HepG2 (cell line): ENCODE measurements at regions not wholly inside any gene's neighbourhood (a gene's known extent, or its start where the extent isn't known, plus 50 kb on each side); places are given as distances from the start of the nearest gene placed in this dataset.
A peak's percentile ranks its signal among the peaks of the same experiment; 100 is the strongest.

Source experiments
- CENPX ChIP-seq: sonication (generic); formaldehyde crosslinking; IDR thresholded peaks from 2 replicates; pipeline ENCODE4 v1.9.0; 2021; ENCODE audit warnings: mild to moderate bottlenecking, missing genetic modification reagents, moderate library complexity
- PHF5A ChIP-seq: IDR thresholded peaks from one replicate; pipeline ENCODE4 v1.6.1; 2018; ENCODE audit warnings: low read depth, missing genetic modification reagents; ENCODE audit not compliant: unreplicated experiment
- SALL2 ChIP-seq: sonication (generic); formaldehyde crosslinking; IDR thresholded peaks from 2 replicates; pipeline ENCODE4 v1.8.1; 2023; ENCODE audit warnings: mild to moderate bottlenecking, missing genetic modification reagents, inconsistent platforms
- SMAD1 ChIP-seq: sonication (generic); formaldehyde crosslinking; IDR thresholded peaks from 2 replicates; pipeline ENCODE4 v1.4.0; 2020; ENCODE audit warnings: missing genetic modification reagents, low read depth, mild to moderate bottlenecking, borderline replicate concordance
- STAG1 ChIP-seq: sonication (generic); formaldehyde crosslinking; IDR thresholded peaks from 2 replicates; pipeline ENCODE4 v1.4.0; 2020; ENCODE audit warnings: missing genetic modification reagents
- ZNF274 ChIP-seq: sonication (generic); formaldehyde crosslinking; IDR thresholded peaks from 2 replicates; pipeline ENCODE4 v1.5.1; 2020; ENCODE audit warnings: mild to moderate bottlenecking, missing genetic modification reagents
- ZNF337 ChIP-seq: sonication (generic); formaldehyde crosslinking; IDR thresholded peaks from 2 replicates; pipeline ENCODE4 v1.5.1; 2020; ENCODE audit warnings: missing genetic modification reagents, low read depth, mild to moderate bottlenecking, borderline replicate concordance
- ZNF556 ChIP-seq: sonication (generic); formaldehyde crosslinking; IDR thresholded peaks from 2 replicates; pipeline ENCODE4 v1.4.0; 2020; ENCODE audit warnings: mild to moderate bottlenecking, missing genetic modification reagents, borderline replicate concordance
- ZNF7 ChIP-seq: IDR thresholded peaks from 2 replicates; pipeline ENCODE4 v1.6.1; 2016; ENCODE audit warnings: missing biosample characterization, missing genetic modification reagents
- ZNF782 ChIP-seq: sonication (generic); formaldehyde crosslinking; IDR thresholded peaks from 2 replicates; pipeline ENCODE4 v1.4.0; 2020; ENCODE audit warnings: missing genetic modification reagents, mild to moderate bottlenecking, borderline replicate concordance
- TF ChIP-seq, protein P1 (sequence below): sonication (generic); formaldehyde crosslinking; IDR thresholded peaks from 2 replicates; pipeline ENCODE4 v1.4.0; 2020; ENCODE audit warnings: missing genetic modification reagents
- TF ChIP-seq, protein P2 (sequence below): sonication (generic); formaldehyde crosslinking; IDR thresholded peaks from 2 replicates; pipeline ENCODE4 v1.5.0; 2020; ENCODE audit warnings: mild to moderate bottlenecking, missing genetic modification reagents, borderline replicate concordance
- TF ChIP-seq, protein P3 (sequence below), 2 experiments: fragments of 450-650 bp in 1 of 2; sonication (generic) in 1 of 2; formaldehyde crosslinking in 1 of 2; IDR thresholded peaks; 2 replicates each; pipeline versions ENCODE4 v1.6.1 to v1.8.0; 2016 to 2022; ENCODE audit warnings: antibody characterized with exemption in 1 of 2, mild to moderate bottlenecking in 1 of 2, missing genetic modification reagents in 1 of 2

DNA sequence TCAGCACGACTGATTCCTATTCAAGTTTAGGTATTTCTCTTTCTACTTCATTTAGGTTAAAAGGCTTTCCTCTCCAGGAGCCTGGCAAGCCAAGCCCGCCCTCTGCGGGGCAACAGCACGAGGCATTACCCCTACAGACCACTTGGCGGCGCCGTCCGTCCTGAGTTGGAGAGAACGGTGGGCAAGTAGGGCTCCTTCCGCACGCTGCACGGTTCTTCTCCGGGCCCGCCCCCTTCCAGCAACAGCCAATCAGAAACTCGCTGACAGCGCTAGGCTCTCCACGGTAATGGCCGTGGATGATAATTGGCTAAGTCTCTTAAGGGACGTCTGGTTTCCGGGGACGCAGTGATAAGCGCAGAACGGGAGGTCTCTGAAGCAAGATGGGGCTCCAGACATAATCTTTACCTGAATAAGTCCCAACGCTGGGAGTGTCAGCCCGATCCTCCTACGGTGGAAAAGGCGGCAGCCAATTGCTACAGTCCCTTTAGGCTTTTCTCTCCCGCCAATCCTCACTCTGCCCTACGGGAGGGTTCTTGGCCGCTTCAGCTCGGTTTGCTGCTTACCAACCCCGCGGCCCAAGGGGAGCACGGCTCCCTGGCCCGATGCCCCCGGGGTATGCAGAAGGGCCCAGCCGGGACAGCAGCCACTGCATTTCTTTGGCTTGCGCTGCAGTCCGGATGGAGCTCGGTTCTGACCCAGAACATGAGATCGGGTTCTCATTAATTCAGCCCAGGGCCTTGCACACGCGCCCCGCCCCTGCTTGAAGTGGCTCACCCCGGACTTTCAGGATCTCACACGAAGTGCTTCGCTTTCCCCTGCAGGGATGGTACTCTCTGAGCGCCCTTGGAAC is 206.9 kb upstream of the PKDCC start (continued):
- TF ChIP-seq, protein P1, sequence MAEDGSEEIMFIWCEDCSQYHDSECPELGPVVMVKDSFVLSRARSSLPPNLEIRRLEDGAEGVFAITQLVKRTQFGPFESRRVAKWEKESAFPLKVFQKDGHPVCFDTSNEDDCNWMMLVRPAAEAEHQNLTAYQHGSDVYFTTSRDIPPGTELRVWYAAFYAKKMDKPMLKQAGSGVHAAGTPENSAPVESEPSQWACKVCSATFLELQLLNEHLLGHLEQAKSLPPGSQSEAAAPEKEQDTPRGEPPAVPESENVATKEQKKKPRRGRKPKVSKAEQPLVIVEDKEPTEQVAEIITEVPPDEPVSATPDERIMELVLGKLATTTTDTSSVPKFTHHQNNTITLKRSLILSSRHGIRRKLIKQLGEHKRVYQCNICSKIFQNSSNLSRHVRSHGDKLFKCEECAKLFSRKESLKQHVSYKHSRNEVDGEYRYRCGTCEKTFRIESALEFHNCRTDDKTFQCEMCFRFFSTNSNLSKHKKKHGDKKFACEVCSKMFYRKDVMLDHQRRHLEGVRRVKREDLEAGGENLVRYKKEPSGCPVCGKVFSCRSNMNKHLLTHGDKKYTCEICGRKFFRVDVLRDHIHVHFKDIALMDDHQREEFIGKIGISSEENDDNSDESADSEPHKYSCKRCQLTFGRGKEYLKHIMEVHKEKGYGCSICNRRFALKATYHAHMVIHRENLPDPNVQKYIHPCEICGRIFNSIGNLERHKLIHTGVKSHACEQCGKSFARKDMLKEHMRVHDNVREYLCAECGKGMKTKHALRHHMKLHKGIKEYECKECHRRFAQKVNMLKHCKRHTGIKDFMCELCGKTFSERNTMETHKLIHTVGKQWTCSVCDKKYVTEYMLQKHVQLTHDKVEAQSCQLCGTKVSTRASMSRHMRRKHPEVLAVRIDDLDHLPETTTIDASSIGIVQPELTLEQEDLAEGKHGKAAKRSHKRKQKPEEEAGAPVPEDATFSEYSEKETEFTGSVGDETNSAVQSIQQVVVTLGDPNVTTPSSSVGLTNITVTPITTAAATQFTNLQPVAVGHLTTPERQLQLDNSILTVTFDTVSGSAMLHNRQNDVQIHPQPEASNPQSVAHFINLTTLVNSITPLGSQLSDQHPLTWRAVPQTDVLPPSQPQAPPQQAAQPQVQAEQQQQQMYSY (CRISPR knock-in tag), result no peak
- TF ChIP-seq ZNF556 (CRISPR knock-in tag) (peak; percentile 25; the same call in 1 of the 2 replicates), ZNF274 (peak; percentile 75; the same call in 1 of the 2 replicates), ZNF337 (CRISPR knock-in tag) (peak; percentile 75; the same call in 1 of the 2 replicates), SMAD1 (CRISPR knock-in tag) (no peak), STAG1 (CRISPR knock-in tag) (peak; percentile 96), ZNF782 (CRISPR knock-in tag) (no peak; the same call in 1 of the 2 replicates), SALL2 (CRISPR knock-in tag) (peak; percentile 95), ZNF7 (CRISPR knock-in tag) (no peak), PHF5A (CRISPR knock-in tag) (peak; percentile 91), CENPX (CRISPR knock-in tag) (no peak)
- TF ChIP-seq, protein P2, sequence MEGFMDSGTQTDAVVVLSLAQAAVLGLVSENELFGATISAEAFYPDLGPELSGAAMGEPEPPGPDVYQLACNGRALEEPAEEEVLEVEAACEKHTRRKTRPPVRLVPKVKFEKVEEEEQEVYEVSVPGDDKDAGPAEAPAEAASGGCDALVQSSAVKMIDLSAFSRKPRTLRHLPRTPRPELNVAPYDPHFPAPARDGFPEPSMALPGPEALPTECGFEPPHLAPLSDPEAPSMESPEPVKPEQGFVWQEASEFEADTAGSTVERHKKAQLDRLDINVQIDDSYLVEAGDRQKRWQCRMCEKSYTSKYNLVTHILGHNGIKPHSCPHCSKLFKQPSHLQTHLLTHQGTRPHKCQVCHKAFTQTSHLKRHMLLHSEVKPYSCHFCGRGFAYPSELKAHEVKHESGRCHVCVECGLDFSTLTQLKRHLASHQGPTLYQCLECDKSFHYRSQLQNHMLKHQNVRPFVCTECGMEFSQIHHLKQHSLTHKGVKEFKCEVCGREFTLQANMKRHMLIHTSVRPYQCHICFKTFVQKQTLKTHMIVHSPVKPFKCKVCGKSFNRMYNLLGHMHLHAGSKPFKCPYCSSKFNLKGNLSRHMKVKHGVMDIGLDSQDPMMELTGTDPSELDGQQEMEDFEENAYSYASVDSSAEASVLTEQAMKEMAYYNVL (CRISPR knock-in tag), result peak; percentile 82
- TF ChIP-seq, protein P3, sequence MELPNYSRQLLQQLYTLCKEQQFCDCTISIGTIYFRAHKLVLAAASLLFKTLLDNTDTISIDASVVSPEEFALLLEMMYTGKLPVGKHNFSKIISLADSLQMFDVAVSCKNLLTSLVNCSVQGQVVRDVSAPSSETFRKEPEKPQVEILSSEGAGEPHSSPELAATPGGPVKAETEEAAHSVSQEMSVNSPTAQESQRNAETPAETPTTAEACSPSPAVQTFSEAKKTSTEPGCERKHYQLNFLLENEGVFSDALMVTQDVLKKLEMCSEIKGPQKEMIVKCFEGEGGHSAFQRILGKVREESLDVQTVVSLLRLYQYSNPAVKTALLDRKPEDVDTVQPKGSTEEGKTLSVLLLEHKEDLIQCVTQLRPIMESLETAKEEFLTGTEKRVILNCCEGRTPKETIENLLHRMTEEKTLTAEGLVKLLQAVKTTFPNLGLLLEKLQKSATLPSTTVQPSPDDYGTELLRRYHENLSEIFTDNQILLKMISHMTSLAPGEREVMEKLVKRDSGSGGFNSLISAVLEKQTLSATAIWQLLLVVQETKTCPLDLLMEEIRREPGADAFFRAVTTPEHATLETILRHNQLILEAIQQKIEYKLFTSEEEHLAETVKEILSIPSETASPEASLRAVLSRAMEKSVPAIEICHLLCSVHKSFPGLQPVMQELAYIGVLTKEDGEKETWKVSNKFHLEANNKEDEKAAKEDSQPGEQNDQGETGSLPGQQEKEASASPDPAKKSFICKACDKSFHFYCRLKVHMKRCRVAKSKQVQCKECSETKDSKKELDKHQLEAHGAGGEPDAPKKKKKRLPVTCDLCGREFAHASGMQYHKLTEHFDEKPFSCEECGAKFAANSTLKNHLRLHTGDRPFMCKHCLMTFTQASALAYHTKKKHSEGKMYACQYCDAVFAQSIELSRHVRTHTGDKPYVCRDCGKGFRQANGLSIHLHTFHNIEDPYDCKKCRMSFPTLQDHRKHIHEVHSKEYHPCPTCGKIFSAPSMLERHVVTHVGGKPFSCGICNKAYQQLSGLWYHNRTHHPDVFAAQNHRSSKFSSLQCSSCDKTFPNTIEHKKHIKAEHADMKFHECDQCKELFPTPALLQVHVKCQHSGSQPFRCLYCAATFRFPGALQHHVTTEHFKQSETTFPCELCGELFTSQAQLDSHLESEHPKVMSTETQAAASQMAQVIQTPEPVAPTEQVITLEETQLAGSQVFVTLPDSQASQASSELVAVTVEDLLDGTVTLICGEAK (IDR thresholded peaks at IDR 0.05), result no peak
- TF ChIP-seq, protein P3 (CRISPR knock-in tag; IDR thresholded peaks at IDR 0.05), result 0 out of 2 replicates have a peak, but pooled peaks have one; percentile 26
